IPS-18a (cell line): ENCODE measurements at regions not wholly inside any gene's neighbourhood (a gene's known extent, or its start where the extent isn't known, plus 50 kb on each side); places are given as distances from the start of the nearest gene placed in this dataset.

Experiments used
- H3K27ac ChIP-seq: one replicate; pipeline ENCODE4 v1.5.1; 2013; ENCODE audit warnings: low read length
- H3K27me3 ChIP-seq: one replicate; pipeline ENCODE4 v1.6.1; 2013; ENCODE audit warnings: mild to moderate bottlenecking, low read length; ENCODE audit not compliant: control insufficient read depth, insufficient read depth
- H3K36me3 ChIP-seq: one replicate; pipeline ENCODE4 v1.6.1; 2013; ENCODE audit warnings: low read depth, low read length; ENCODE audit not compliant: control insufficient read depth
- H3K4me1 ChIP-seq: one replicate; pipeline ENCODE4 v1.6.1; 2013; ENCODE audit warnings: low read depth, low read length; ENCODE audit not compliant: control insufficient read depth
- H3K4me3 ChIP-seq: one replicate; pipeline ENCODE4 v1.5.1; 2013; ENCODE audit warnings: low read length
- H3K9ac ChIP-seq: one replicate; pipeline ENCODE4 v1.6.1; 2013; ENCODE audit warnings: mild to moderate bottlenecking, low read length, moderate library complexity
- H3K9me3 ChIP-seq: one replicate; pipeline ENCODE4 v1.6.1; 2013; ENCODE audit warnings: low read depth, low read length; ENCODE audit not compliant: control insufficient read depth

DNA sequence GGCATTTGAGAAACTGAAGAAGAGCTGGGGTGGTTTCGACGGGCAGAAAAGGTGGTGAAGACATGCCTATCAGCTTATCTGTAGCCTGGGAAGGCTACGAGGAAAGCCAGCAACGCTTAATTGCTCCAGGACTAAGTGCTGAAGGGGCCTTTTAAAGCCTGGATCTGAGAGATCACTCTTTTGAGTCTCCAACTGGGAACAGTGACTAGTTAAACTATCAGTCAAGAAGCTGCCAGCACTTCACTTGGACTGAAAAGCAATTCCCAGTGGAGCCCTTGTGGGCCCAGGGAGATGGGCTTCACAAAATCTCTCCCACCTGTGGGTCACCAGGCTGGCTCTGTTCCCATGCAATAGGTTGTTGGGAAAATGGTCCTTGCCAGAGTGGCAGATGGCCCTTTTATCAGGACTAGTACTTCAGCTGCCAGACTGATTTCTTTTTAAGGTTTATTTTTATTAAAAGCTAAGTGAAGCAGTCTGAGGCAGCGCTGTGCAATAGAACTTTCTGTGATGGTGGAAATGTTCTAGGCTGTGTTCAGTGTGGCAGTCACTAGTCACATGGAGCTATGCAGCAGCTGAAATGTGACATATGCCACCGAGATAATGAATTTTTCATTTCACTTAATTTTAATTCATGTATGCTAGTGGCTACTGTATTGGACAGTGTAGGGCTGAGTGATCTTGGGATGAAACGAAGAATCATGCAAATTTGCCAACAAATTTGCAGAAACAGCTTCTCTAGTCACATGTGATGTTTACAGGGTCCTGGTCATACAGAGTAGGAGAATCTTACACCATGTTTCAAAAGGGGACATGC, 276.8 kb downstream of the PCNX1 start:
- Histone ChIP-seq H3K27ac (no peak overlapping the region), H3K9ac (no peak overlapping the region), H3K4me1 (peaks cover 10% of the 10 kb centered on the region), H3K4me3 (no peak overlapping the region), H3K9me3 (no peaks in the 10 kb centered on the region), H3K27me3 (no peaks in the 10 kb centered on the region), H3K36me3 (no peaks in the 10 kb centered on the region)

GRCh38 chr14:71185637-71186036, 278.4 kb downstream of the PCNX1 start:
- Histone ChIP-seq H3K4me1 (peaks cover 13% of the 10 kb centered on the region), H3K36me3 (no peaks in the 10 kb centered on the region), H3K27me3 (no peaks in the 10 kb centered on the region), H3K27ac (no peak overlapping the region), H3K9me3 (no peaks in the 10 kb centered on the region), H3K4me3 (no peak overlapping the region), H3K9ac (no peak overlapping the region)

DNA sequence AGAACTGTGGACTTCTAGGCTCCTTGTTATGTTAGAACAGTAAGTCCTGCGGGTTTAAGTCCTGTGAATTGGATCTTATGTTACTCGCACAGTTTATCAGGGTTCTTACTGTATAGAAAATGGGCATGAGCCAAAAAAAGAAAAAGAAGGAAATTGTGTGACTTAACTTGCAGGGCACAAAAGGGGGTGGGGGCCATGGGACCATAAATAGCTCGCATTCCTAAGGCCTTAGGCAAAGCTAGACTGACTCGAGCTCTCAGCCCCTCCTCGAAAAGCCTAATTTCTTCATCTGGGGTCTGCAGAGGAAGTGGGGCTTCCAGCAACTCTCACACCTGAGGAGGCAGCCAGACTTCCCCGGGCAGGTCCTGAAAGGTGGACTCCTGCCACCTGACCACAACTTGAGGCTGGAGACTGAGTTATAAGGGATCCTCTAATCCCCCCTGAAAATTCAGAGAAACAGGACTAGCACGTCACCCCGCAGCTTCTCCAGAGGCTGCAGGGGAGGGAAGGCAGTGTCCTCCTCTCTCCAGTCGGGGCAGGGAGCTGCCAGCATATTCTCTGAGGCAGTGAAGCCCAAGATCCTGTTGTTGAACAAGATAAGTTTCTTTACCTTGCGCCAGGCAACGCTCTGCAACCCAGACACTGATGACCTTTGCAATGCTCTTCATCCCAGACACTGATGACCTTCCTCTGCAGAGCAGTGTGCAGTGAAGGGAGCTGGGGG, 280.5 kb downstream of the PCNX1 start:
- Histone ChIP-seq H3K27ac (no peak overlapping the region), H3K27me3 (no peaks in the 10 kb centered on the region), H3K9me3 (no peaks in the 10 kb centered on the region), H3K4me1 (peaks cover 17% of the 10 kb centered on the region), H3K9ac (no peak overlapping the region), H3K4me3 (no peak overlapping the region), H3K36me3 (no peaks in the 10 kb centered on the region)

DNA sequence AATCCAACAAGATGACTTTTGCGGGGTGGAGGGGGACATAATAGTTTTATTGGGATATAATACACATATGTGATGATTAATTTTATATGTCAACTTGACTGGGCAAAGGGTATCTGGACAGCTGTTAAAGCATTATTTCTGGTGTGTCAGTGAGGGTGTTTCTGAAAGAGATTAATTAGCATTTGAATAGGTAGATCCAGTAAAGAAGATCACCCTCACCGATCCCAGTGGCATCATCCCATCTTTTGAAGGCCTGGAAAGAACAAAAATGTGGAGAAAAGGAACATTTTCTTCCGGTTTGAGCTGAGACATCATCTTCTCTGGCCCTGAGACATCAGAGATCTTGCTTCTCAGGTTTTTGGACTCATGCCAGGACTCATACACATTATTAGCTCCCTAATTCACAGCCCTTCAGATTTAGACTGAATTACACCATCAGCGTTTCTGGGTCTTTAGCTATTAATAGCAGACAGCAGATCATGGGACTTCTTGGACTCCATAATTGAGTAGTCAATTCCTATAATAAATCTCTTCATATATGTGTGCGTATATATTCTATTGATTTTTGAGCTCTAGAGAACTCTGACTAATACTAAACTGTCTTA, 283.6 kb downstream of the PCNX1 start:
- Histone ChIP-seq H3K4me3 (no peak overlapping the region), H3K27ac (no peak overlapping the region), H3K27me3 (no peaks in the 10 kb centered on the region), H3K36me3 (no peaks in the 10 kb centered on the region), H3K9ac (no peak overlapping the region), H3K9me3 (no peaks in the 10 kb centered on the region), H3K4me1 (peaks cover 39% of the 10 kb centered on the region)

- Histone ChIP-seq H3K27ac (no peak overlapping the region), H3K36me3 (no peaks in the 10 kb centered on the region), H3K4me3 (no peak overlapping the region), H3K4me1 (peaks cover 39% of the 10 kb centered on the region), H3K9ac (no peak overlapping the region), H3K9me3 (no peaks in the 10 kb centered on the region), H3K27me3 (no peaks in the 10 kb centered on the region)
Measured at GRCh38 chr14:71193663-71194062, 286.4 kb downstream of the PCNX1 start.

GRCh38 chr14:71194251-71194650, 287.0 kb downstream of the PCNX1 start:
- Histone ChIP-seq H3K27me3 (no peaks in the 10 kb centered on the region), H3K4me1 (peaks cover 39% of the 10 kb centered on the region), H3K9ac (no peak overlapping the region), H3K36me3 (no peaks in the 10 kb centered on the region), H3K4me3 (no peak overlapping the region), H3K9me3 (no peaks in the 10 kb centered on the region), H3K27ac (no peak overlapping the region)

DNA sequence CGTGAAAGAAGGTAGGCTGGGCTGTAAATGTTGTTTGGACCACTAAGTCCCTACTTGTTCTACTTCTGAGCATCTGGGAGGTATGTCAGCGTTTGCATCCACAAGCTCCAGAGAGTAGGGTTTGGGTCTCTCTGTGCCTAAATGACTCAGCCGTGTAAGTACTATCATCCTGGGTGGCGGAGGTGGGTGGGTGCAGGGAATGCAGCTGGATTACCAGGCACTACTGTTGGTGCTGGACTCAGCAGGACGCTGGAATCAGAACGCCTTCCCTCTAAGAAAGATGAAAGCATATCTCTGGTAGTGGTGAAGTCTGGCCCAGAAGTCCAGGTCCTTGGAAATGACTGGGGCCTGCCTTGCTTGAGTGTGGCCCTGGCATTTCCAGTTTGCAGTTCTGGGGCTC, 289.7 kb downstream of the PCNX1 start:
- Histone ChIP-seq H3K27ac (no peak overlapping the region), H3K36me3 (no peaks in the 10 kb centered on the region), H3K9ac (no peak overlapping the region), H3K4me3 (no peak overlapping the region), H3K4me1 (peaks cover 31% of the 10 kb centered on the region), H3K9me3 (no peaks in the 10 kb centered on the region), H3K27me3 (no peaks in the 10 kb centered on the region)

DNA sequence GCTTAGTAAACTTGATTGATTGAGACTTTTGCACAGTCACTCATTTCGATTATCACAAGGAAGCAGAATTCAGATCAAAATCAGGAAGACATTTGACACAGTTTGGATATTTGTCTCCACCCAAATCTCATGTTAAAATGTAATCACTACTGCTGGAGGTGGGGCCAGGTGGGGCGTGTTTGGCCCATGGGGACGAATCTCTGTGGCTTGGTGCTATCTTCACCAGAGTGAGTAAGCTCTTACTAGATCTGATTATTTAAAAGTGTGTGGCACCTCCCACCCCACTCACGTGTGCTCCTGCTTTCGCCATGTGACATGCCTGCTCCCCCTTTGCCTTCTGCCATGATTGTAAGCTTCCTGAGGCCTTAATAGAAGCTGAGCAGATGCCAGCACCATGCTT, 291.4 kb downstream of the PCNX1 start:
- Histone ChIP-seq H3K27me3 (no peaks in the 10 kb centered on the region), H3K27ac (no peak overlapping the region), H3K4me1 (peaks cover 23% of the 10 kb centered on the region), H3K4me3 (no peak overlapping the region), H3K36me3 (no peaks in the 10 kb centered on the region), H3K9me3 (no peaks in the 10 kb centered on the region), H3K9ac (no peak overlapping the region)

DNA sequence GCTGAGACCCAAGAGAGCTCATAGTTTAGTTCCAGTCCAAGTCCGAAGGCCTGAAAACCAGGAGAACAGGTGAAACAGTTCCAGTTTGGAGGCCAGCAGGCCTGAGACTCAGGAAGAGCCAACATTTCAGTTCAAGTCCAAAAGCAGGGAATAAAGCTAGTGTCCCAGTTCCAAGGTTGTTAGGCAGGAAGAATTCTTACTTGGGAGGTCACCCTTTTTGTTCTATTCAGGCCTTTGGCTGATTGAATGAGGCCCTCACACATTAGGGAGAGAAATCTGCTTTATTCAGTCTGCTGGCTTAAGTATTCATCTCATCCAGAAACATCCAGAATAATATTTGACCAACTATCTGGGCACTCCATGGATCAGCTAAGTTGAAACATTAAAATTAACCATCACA, 294.6 kb downstream of the PCNX1 start:
- Histone ChIP-seq H3K4me1 (peaks cover 9% of the 10 kb centered on the region), H3K36me3 (no peaks in the 10 kb centered on the region), H3K9ac (no peak overlapping the region), H3K27ac (no peak overlapping the region), H3K4me3 (no peak overlapping the region), H3K9me3 (no peaks in the 10 kb centered on the region), H3K27me3 (no peaks in the 10 kb centered on the region)

DNA sequence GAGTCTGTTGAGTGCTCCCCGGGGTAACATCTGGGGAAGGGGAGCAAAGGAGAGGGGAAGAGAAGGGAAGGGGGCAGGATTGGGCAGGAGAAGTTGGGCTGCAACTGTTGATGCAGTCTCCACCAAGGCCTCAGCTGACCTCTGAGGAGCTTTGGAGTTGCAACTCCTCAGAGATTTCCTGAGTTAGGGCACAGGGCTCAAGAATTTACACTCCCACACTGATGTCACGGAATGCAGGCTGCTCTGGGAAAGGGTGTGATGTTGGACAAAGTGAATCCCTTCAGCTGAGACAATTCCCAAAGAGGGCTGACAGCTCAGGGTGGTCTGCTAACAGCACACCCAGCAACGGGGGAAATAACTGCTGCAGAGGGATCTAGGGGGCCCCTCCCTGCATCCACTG, 295.6 kb downstream of the PCNX1 start:
- no peak overlapping the region for H3K27ac ChIP-seq
- H3K9me3 ChIP-seq, result no peaks in the 10 kb centered on the region
- no peaks in the 10 kb centered on the region for H3K36me3 ChIP-seq
- H3K9ac ChIP-seq, result no peak overlapping the region
- no peaks in the 10 kb centered on the region for H3K27me3 ChIP-seq
- peaks cover 5% of the 10 kb centered on the region for H3K4me1 ChIP-seq
- no peak overlapping the region for H3K4me3 ChIP-seq

DNA sequence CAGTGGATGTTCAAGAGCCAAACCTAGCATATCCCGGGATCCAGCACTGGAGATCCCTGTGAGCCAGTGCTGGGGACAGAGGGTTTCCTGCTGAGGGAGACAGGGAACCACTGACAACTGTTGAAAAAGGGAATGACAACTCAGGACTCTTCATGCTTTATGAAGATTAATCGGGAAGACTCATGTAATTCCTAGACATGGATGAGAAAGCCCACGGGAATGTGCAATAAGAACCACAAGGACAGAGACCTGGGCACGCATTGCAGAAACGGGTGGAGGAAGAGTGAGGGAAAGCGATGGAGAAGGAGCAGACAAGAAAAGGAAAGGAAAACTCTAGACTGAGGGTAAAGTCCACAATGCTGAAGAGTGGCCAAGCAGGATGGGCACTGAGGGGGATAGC, 296.0 kb downstream of the PCNX1 start:
- Histone ChIP-seq H3K4me1 (peaks cover 4% of the 10 kb centered on the region), H3K9ac (no peak overlapping the region), H3K9me3 (no peaks in the 10 kb centered on the region), H3K4me3 (no peak overlapping the region), H3K27ac (no peak overlapping the region), H3K27me3 (no peaks in the 10 kb centered on the region), H3K36me3 (no peaks in the 10 kb centered on the region)
